Gastroesophageal sphincter (tissue), 3 donors: ENCODE measurements at regions not wholly inside any gene's neighbourhood (a gene's known extent, or its start where the extent isn't known, plus 50 kb on each side); places are given as distances from the start of the nearest gene placed in this dataset.
"Not testable (repeated sequence)": the region's sequence is repeated elsewhere in the genome, so short reads cannot be mapped to it uniquely, and the experiment has no call there.

Experiments
- CTCF ChIP-seq, 4 experiments: fragments of 200-600 bp in 2 of 4; fragments of 450-650 bp in 2 of 4; sonication (generic) in 1 of 4; IDR thresholded peaks; one replicate each; pipeline ENCODE4 v1.5.1; 2017 to 2019; ENCODE audit warnings: antibody characterized with exemption in 4 of 4, mild to moderate bottlenecking in 2 of 4, moderate library complexity in 2 of 4
- POLR2A ChIP-seq, 2 donors: fragments of 450-650 bp; IDR thresholded peaks; one replicate each; pipeline ENCODE4 v1.6.1; 2017; ENCODE audit warnings: antibody characterized with exemption in 2 of 2, mild to moderate bottlenecking in 2 of 2, moderate library complexity in 1 of 2

GRCh38 chr19:27379306-27379705 lies 1833.6 kb downstream of the UQCRFS1 start:
- not testable (repeated sequence) for TF ChIP-seq POLR2A, CTCF (IDR thresholded peaks at IDR 0.05)
